H9 (cell line): ENCODE measurements at regions not wholly inside any gene's neighbourhood (a gene's known extent, or its start where the extent isn't known, plus 50 kb on each side); places are given as distances from the start of the nearest gene placed in this dataset.

Experiments used
- DNase-seq: peaks from one replicate; pipeline ENCODE4 v3.0.0-alpha.2; 2017
- H2AFZ ChIP-seq: one replicate; pipeline ENCODE4 v1.6.1; 2013; ENCODE audit warnings: mild to moderate bottlenecking, low read length, control low read depth, moderate library complexity
- H2AK5ac ChIP-seq: 2 replicates; pipeline ENCODE4 v1.6.1; 2013; ENCODE audit warnings: low read length, control low read depth, mixed read lengths; ENCODE audit not compliant: insufficient read length
- H2BK120ac ChIP-seq: one replicate; pipeline ENCODE4 v1.6.1; 2013; ENCODE audit warnings: low read depth, mild to moderate bottlenecking, low read length, control low read depth, inconsistent platforms; ENCODE audit not compliant: poor library complexity, severe bottlenecking
- H2BK12ac ChIP-seq: 2 replicates; pipeline ENCODE4 v1.6.1; 2013; ENCODE audit warnings: low read length, control low read depth, mixed read lengths, low read depth; ENCODE audit not compliant: insufficient read length
- H2BK15ac ChIP-seq: 2 replicates; pipeline ENCODE4 v1.6.1; 2013; ENCODE audit warnings: low read depth, low read length, control low read depth
- H2BK20ac ChIP-seq: one replicate; pipeline ENCODE4 v1.6.1; 2013; ENCODE audit warnings: low read depth, mild to moderate bottlenecking, low read length, control low read depth, inconsistent platforms; ENCODE audit not compliant: poor library complexity, severe bottlenecking
- H2BK5ac ChIP-seq: 2 replicates; pipeline ENCODE4 v1.6.1; 2013; ENCODE audit warnings: low read length, control low read depth, mixed read lengths; ENCODE audit not compliant: insufficient read length
- H3K14ac ChIP-seq: 2 replicates; pipeline ENCODE4 v1.6.1; 2013; ENCODE audit warnings: low read length, control low read depth; ENCODE audit not compliant: insufficient read depth
- H3K18ac ChIP-seq: 2 replicates; pipeline ENCODE4 v1.6.1; 2013; ENCODE audit warnings: low read depth, mild to moderate bottlenecking, mixed read lengths, low read length, control low read depth; ENCODE audit not compliant: insufficient read length
- H3K23ac ChIP-seq: 2 replicates; pipeline ENCODE4 v1.6.1; 2013; ENCODE audit warnings: low read length, control low read depth, mixed read lengths, low read depth; ENCODE audit not compliant: insufficient read length
- H3K23me2 ChIP-seq: 2 replicates; pipeline ENCODE4 v1.6.1; 2013; ENCODE audit warnings: low read depth, mild to moderate bottlenecking, mixed read lengths, low read length, control low read depth; ENCODE audit not compliant: insufficient read length, poor library complexity, severe bottlenecking
- H3K27ac ChIP-seq: 2 replicates; pipeline ENCODE4 v1.5.1; 2013; ENCODE audit warnings: low read length, control low read depth, mixed read lengths, low read depth; ENCODE audit not compliant: insufficient read length
- H3K27me3 ChIP-seq: 2 replicates; pipeline ENCODE4 v1.6.1; 2013; ENCODE audit warnings: low read length, control low read depth, inconsistent platforms; ENCODE audit not compliant: insufficient read depth
- H3K4ac ChIP-seq: 2 replicates; pipeline ENCODE4 v1.6.1; 2013; ENCODE audit warnings: low read depth, mild to moderate bottlenecking, control low read depth, inconsistent platforms, low read length, moderate library complexity
- H3K4me1 ChIP-seq: 2 replicates; pipeline ENCODE4 v1.6.1; 2013; ENCODE audit warnings: low read length, control low read depth, inconsistent platforms; ENCODE audit not compliant: insufficient read depth
- H3K4me2 ChIP-seq: 2 replicates; pipeline ENCODE4 v1.6.1; 2013; ENCODE audit warnings: low read length, control low read depth, mixed read lengths; ENCODE audit not compliant: insufficient read length, insufficient read depth
- H3K56ac ChIP-seq: 2 replicates; pipeline ENCODE4 v1.6.1; 2013; ENCODE audit warnings: low read depth, mild to moderate bottlenecking, mixed read lengths, low read length, control low read depth; ENCODE audit not compliant: insufficient read length
- H3K79me1 ChIP-seq: 2 replicates; pipeline ENCODE4 v1.6.1; 2013; ENCODE audit warnings: low read depth, mild to moderate bottlenecking, moderate library complexity, low read length, control low read depth, inconsistent platforms; ENCODE audit not compliant: insufficient read depth, poor library complexity, severe bottlenecking
- H3K79me2 ChIP-seq: 2 replicates; pipeline ENCODE4 v1.6.1; 2013; ENCODE audit warnings: low read length, control low read depth, inconsistent platforms; ENCODE audit not compliant: insufficient read depth
- H3K9ac ChIP-seq: 2 replicates; pipeline ENCODE4 v1.6.1; 2013; ENCODE audit warnings: low read length, control low read depth, mixed read lengths; ENCODE audit not compliant: insufficient read length; ENCODE audit errors: extremely low read depth
- H3K9me3 ChIP-seq: one replicate; pipeline ENCODE4 v1.6.1; 2013; ENCODE audit warnings: low read depth, low read length, inconsistent platforms; ENCODE audit not compliant: control insufficient read depth
- H3T11ph ChIP-seq: one replicate; pipeline ENCODE4 v1.6.1; 2013; ENCODE audit warnings: mild to moderate bottlenecking, low read length, control low read depth, inconsistent platforms
- H4K20me1 ChIP-seq: one replicate; pipeline ENCODE4 v1.6.1; 2013; ENCODE audit not compliant: control insufficient read depth, insufficient read length, insufficient read depth
- H4K5ac ChIP-seq: 2 replicates; pipeline ENCODE4 v1.6.1; 2013; ENCODE audit warnings: low read depth, mild to moderate bottlenecking, mixed read lengths, low read length, control low read depth; ENCODE audit not compliant: insufficient read length
- H4K8ac ChIP-seq: replicated peaks from 2 replicates; pipeline ENCODE4 v1.6.1; 2013; ENCODE audit warnings: low read length, control low read depth, mixed read lengths, low read depth; ENCODE audit not compliant: insufficient read length
- H4K91ac ChIP-seq: 2 replicates; pipeline ENCODE4 v1.6.1; 2013; ENCODE audit warnings: low read depth, mild to moderate bottlenecking, moderate library complexity, mixed read lengths, low read length, control low read depth; ENCODE audit not compliant: insufficient read length
- H3K27ac Mint-ChIP-seq, 3 experiments: 2 replicates in 2 of 3; 3 replicates in 1 of 3; pipeline ENCODE4 v1.8.0; 2020 to 2021; ENCODE audit warnings: mixed read lengths in 3 of 3, mild to moderate bottlenecking in 1 of 3, moderate library complexity in 1 of 3
- H3K27me3 Mint-ChIP-seq: 2 replicates; pipeline ENCODE4 v1.8.0; 2021; ENCODE audit warnings: low read depth, mild to moderate bottlenecking, moderate library complexity, mixed read lengths
- H3K36me3 Mint-ChIP-seq, 3 experiments: 2 replicates in 2 of 3; 3 replicates in 1 of 3; pipeline ENCODE4 v1.8.0; 2020 to 2021; ENCODE audit warnings: low read depth in 3 of 3, mixed read lengths in 3 of 3; ENCODE audit not compliant: insufficient read depth in 1 of 3
- H3K4me1 Mint-ChIP-seq, 2 experiments: 2 replicates each; pipeline ENCODE4 v1.8.0; 2020; ENCODE audit warnings: mixed read lengths in 2 of 2
- H3K4me3 Mint-ChIP-seq, 2 experiments: 2 replicates in 1 of 2; 3 replicates in 1 of 2; pipeline ENCODE4 v1.8.0; 2020 to 2021; ENCODE audit warnings: mild to moderate bottlenecking in 2 of 2, mixed read lengths in 2 of 2, moderate library complexity in 1 of 2
- H3K9me3 Mint-ChIP-seq, 2 experiments: 2 replicates in 1 of 2; 3 replicates in 1 of 2; pipeline ENCODE4 v1.8.0; 2020; ENCODE audit warnings: mild to moderate bottlenecking in 2 of 2, mixed read lengths in 2 of 2, moderate library complexity in 1 of 2
- CTCF ChIP-seq: fragments of 200-600 bp; sonication (generic); conservative IDR thresholded peaks from 3 replicates; pipeline ENCODE4 v1.8.0; 2021; ENCODE audit warnings: antibody characterized with exemption, mild to moderate bottlenecking
- WGBS: extraction: QIAGEN DNeasy Blood & Tissue Kit; methylation state at CpG from one replicate; pipeline ENCODE4 v1.1.7; 2013; ENCODE audit warnings: missing lambda C conversion rate, low lambda C conversion rate, mixed read lengths; ENCODE audit not compliant: insufficient read length; ENCODE audit errors: extremely low coverage; 5-methylcytosine and 5-hydroxymethylcytosine counted together

DNA sequence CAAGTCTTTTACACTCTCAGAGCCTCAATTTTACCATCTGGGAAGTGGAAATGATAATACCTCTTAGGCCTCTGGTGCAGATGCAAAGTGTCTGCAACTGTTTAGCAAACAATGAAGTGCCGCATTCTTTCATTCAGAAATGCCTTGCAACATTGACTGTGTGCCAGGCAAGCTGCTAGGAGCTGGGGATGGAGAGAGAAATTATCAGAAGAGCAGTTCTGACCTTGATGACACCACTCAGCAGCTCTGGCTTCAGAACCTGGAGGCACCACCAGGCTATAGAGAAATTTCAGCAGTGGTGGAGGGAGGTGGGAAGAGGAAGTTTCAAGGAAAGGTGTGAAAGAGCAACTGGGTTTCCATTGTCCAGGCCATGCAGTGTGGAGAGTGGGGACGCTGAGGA lies 78.1 kb upstream of the HABP2 start:
- Histone ChIP-seq H3K23ac (no peak overlapping the region), H3K18ac (no peak overlapping the region), H4K5ac (no peak overlapping the region), H2BK15ac (no peak overlapping the region), H3K9ac (no peak overlapping the region), H3T11ph (no peak overlapping the region), H3K14ac (no peak overlapping the region), H2AK5ac (no peak overlapping the region), H2BK20ac (no peak overlapping the region), H4K8ac (no peak overlapping the region), H3K27ac (no peak overlapping the region), H2AFZ (no peak overlapping the region), H3K56ac (no peak overlapping the region), H3K79me2 (no peaks in the 10 kb centered on the region), H3K4me1 (no peaks in the 10 kb centered on the region), H2BK12ac (no peak overlapping the region), H3K27me3 (no peaks in the 10 kb centered on the region), H3K4me2 (no peak overlapping the region), H3K9me3 (peaks cover 10% of the 10 kb centered on the region), H3K23me2 (no peaks in the 10 kb centered on the region), H2BK120ac (no peak overlapping the region), H2BK5ac (no peak overlapping the region), H4K20me1 (no peaks in the 10 kb centered on the region), H3K79me1 (no peaks in the 10 kb centered on the region), H4K91ac (no peak overlapping the region), H3K4ac (no peak overlapping the region)
- no peak for DNase-seq
- H3K4me3 Mint-ChIP-seq, result no peak overlapping the region
- no CpG with 5 or more reads among the region's 2 CpGs for WGBS
- TF ChIP-seq CTCF, result no peak
- peaks cover 15 to 18% of the 10 kb centered on the region in 2 experiments for H3K9me3 Mint-ChIP-seq
- peaks cover 23% of the 10 kb centered on the region for H3K27me3 Mint-ChIP-seq
- H3K36me3 Mint-ChIP-seq, result peaks cover 4 to 7% (median 5%) of the 10 kb centered on the region in 3 experiments; a peak in 6 of 7 replicates
- H3K27ac Mint-ChIP-seq, result no peak overlapping the region
- H3K4me1 Mint-ChIP-seq, result peaks cover 0 to 9% of the 10 kb centered on the region in 2 experiments; a peak in 2 of 4 replicates
